ENCODE measurements at regions not wholly inside any gene's neighbourhood (a gene's known extent, or its start where the extent isn't known, plus 50 kb on each side); places are given as distances from the start of the nearest gene placed in this dataset.

DNA sequence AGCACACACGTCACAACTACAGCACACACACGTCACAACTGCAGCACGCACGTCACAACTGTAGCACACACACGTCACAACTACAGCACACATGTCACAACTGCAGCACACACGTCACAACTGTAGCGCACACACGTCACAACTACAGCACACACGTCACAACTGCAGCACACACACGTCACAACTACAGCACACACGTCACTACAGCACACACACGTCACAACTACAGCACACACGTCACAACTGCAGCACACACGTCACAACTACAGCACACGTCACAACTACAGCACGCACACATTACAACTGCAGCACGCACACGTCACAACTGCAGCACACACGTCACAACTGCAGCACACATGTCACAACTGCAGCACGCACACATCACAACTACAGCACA lies 322.6 kb upstream of the AJAP1 start:
- Histone ChIP-seq H3K9ac (ENCODE audit: low read depth in 1 of 2, low read length in 2 of 2) (no peak overlapping the region), H3K4me1 (ENCODE audit: control insufficient read depth in 4 of 4, insufficient read depth in 4 of 4, low read length in 3 of 4) (no peaks in the 10 kb centered on the region), H3K36me3 (ENCODE audit: control insufficient read depth in 4 of 4, insufficient read depth in 3 of 4, low read depth in 1 of 4, low read length in 3 of 4) (no peaks in the 10 kb centered on the region), H3K4me3 (ENCODE audit: low read depth in 1 of 3, low read length in 3 of 3) (no peak overlapping the region), H3K27me3 (ENCODE audit: control insufficient read depth in 4 of 4, insufficient read depth in 4 of 4, low read length in 3 of 4) (no peaks in the 10 kb centered on the region), H3K27ac (ENCODE audit: low read depth in 1 of 2, low read length in 2 of 2) (no peak overlapping the region), H3K9me3 (ENCODE audit: control insufficient read depth in 4 of 4, low read length in 3 of 4) (peaks cover 0 to 6% (median 2%) of the 10 kb centered on the region in 4 donors)
- WGBS = 91% methylated on average over 20 of the region's 20 CpGs
- DNase-seq (ENCODE audit: low spot score) = no peak
- TF ChIP-seq YY1 (IDR thresholded peaks at IDR 0.05) (no peak), FOXA1 (IDR thresholded peaks at IDR 0.05) (no peak), TAF1 (conservative IDR thresholded peaks at IDR 0.05) (no peak), FOXA2 (IDR thresholded peaks at IDR 0.05) (no peak), EGR1 (IDR thresholded peaks at IDR 0.05; ENCODE audit: low read depth in 2 of 2) (no peak), HNF4A (conservative IDR thresholded peaks at IDR 0.05) (no peak), RAD21 (IDR thresholded peaks at IDR 0.05) (no peak), NR2F2 (IDR thresholded peaks at IDR 0.05) (no peak)
- TF ChIP-seq, protein P1, sequence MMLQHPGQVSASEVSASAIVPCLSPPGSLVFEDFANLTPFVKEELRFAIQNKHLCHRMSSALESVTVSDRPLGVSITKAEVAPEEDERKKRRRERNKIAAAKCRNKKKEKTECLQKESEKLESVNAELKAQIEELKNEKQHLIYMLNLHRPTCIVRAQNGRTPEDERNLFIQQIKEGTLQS (IDR thresholded peaks at IDR 0.05) = no peak
- TF ChIP-seq, protein P2, sequence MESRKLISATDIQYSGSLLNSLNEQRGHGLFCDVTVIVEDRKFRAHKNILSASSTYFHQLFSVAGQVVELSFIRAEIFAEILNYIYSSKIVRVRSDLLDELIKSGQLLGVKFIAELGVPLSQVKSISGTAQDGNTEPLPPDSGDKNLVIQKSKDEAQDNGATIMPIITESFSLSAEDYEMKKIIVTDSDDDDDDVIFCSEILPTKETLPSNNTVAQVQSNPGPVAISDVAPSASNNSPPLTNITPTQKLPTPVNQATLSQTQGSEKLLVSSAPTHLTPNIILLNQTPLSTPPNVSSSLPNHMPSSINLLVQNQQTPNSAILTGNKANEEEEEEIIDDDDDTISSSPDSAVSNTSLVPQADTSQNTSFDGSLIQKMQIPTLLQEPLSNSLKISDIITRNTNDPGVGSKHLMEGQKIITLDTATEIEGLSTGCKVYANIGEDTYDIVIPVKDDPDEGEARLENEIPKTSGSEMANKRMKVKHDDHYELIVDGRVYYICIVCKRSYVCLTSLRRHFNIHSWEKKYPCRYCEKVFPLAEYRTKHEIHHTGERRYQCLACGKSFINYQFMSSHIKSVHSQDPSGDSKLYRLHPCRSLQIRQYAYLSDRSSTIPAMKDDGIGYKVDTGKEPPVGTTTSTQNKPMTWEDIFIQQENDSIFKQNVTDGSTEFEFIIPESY (IDR thresholded peaks at IDR 0.05) = no peak
- TF ChIP-seq, protein P3, sequence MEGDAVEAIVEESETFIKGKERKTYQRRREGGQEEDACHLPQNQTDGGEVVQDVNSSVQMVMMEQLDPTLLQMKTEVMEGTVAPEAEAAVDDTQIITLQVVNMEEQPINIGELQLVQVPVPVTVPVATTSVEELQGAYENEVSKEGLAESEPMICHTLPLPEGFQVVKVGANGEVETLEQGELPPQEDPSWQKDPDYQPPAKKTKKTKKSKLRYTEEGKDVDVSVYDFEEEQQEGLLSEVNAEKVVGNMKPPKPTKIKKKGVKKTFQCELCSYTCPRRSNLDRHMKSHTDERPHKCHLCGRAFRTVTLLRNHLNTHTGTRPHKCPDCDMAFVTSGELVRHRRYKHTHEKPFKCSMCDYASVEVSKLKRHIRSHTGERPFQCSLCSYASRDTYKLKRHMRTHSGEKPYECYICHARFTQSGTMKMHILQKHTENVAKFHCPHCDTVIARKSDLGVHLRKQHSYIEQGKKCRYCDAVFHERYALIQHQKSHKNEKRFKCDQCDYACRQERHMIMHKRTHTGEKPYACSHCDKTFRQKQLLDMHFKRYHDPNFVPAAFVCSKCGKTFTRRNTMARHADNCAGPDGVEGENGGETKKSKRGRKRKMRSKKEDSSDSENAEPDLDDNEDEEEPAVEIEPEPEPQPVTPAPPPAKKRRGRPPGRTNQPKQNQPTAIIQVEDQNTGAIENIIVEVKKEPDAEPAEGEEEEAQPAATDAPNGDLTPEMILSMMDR (IDR thresholded peaks at IDR 0.05; ENCODE audit: low read depth, low read length, missing input control) = no peak

DNA sequence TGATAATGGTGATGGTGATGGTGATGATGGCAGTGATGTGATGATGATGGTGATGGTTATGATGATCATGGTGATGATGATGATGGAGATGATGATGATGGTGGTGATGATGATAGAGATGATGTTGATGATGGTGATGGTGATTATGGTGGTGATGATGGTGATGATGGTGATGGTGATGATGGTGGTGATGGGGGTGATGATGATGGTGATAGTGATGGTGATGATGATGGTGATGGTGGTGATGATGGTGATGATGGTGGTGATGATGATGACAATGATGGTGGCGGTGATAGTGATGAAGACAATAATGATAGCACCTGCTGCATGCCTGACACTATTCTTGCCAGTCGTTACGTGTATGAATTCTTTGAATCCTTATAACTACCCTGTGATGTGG lies 317.9 kb upstream of the AJAP1 start:
- no peak overlapping the region for H3K4me3 ChIP-seq (ENCODE audit: low read depth in 1 of 3, low read length in 3 of 3)
- no peak for DNase-seq (ENCODE audit: low spot score)
- no peaks in the 10 kb centered on the region for H3K36me3 ChIP-seq (ENCODE audit: control insufficient read depth in 4 of 4, insufficient read depth in 3 of 4, low read depth in 1 of 4, low read length in 3 of 4)
- no peak overlapping the region for H3K27ac ChIP-seq (ENCODE audit: low read depth in 1 of 2, low read length in 2 of 2)
- WGBS = 92% methylated on average over 3 of the region's 3 CpGs
- H3K4me1 ChIP-seq (ENCODE audit: control insufficient read depth in 4 of 4, insufficient read depth in 4 of 4, low read length in 3 of 4) = no peaks in the 10 kb centered on the region
- TF ChIP-seq HNF4A (conservative IDR thresholded peaks at IDR 0.05) (no peak), GABPA (IDR thresholded peaks at IDR 0.05 in 1 of 2, conservative IDR thresholded peaks at IDR 0.05 in 1 of 2) (no peak), FOXA2 (IDR thresholded peaks at IDR 0.05) (no peak), JUND (IDR thresholded peaks at IDR 0.05) (no peak), FOXA1 (IDR thresholded peaks at IDR 0.05) (no peak), RAD21 (IDR thresholded peaks at IDR 0.05) (no peak), HNF4G (IDR thresholded peaks at IDR 0.05) (no peak), SP1 (IDR thresholded peaks at IDR 0.05) (no peak), YY1 (IDR thresholded peaks at IDR 0.05) (no peak), TAF1 (conservative IDR thresholded peaks at IDR 0.05) (no peak), NR2F2 (IDR thresholded peaks at IDR 0.05) (no peak), EGR1 (IDR thresholded peaks at IDR 0.05; ENCODE audit: low read depth in 2 of 2) (no peak), RXRA (IDR thresholded peaks at IDR 0.05) (no peak)
- TF ChIP-seq, protein P3 (IDR thresholded peaks at IDR 0.05; ENCODE audit: low read depth, low read length, missing input control) = no peak
- TF ChIP-seq, protein P4, sequence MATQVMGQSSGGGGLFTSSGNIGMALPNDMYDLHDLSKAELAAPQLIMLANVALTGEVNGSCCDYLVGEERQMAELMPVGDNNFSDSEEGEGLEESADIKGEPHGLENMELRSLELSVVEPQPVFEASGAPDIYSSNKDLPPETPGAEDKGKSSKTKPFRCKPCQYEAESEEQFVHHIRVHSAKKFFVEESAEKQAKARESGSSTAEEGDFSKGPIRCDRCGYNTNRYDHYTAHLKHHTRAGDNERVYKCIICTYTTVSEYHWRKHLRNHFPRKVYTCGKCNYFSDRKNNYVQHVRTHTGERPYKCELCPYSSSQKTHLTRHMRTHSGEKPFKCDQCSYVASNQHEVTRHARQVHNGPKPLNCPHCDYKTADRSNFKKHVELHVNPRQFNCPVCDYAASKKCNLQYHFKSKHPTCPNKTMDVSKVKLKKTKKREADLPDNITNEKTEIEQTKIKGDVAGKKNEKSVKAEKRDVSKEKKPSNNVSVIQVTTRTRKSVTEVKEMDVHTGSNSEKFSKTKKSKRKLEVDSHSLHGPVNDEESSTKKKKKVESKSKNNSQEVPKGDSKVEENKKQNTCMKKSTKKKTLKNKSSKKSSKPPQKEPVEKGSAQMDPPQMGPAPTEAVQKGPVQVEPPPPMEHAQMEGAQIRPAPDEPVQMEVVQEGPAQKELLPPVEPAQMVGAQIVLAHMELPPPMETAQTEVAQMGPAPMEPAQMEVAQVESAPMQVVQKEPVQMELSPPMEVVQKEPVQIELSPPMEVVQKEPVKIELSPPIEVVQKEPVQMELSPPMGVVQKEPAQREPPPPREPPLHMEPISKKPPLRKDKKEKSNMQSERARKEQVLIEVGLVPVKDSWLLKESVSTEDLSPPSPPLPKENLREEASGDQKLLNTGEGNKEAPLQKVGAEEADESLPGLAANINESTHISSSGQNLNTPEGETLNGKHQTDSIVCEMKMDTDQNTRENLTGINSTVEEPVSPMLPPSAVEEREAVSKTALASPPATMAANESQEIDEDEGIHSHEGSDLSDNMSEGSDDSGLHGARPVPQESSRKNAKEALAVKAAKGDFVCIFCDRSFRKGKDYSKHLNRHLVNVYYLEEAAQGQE (IDR thresholded peaks at IDR 0.05) = no peak
- TF ChIP-seq, protein P1 (IDR thresholded peaks at IDR 0.05) = no peak
- TF ChIP-seq, protein P2 (IDR thresholded peaks at IDR 0.05) = no peak
- TF ChIP-seq, protein P5, sequence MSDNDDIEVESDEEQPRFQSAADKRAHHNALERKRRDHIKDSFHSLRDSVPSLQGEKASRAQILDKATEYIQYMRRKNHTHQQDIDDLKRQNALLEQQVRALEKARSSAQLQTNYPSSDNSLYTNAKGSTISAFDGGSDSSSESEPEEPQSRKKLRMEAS (IDR thresholded peaks at IDR 0.05) = no peak
- no peaks in the 10 kb centered on the region for H3K27me3 ChIP-seq (ENCODE audit: control insufficient read depth in 4 of 4, insufficient read depth in 4 of 4, low read length in 3 of 4)
- H3K9ac ChIP-seq (ENCODE audit: low read depth in 1 of 2, low read length in 2 of 2) = no peak overlapping the region
- H3K9me3 ChIP-seq (ENCODE audit: control insufficient read depth in 4 of 4, low read length in 3 of 4) = peaks cover 0 to 6% (median 2%) of the 10 kb centered on the region in 4 donors
